GM12878 (cell line): ENCODE measurements at regions not wholly inside any gene's neighbourhood (a gene's known extent, or its start where the extent isn't known, plus 50 kb on each side); places are given as distances from the start of the nearest gene placed in this dataset.

Experiments used
- ATAC-seq: fragments of 200-7000 bp; cut with Tn5 transposase; 3 replicates; pipeline ENCODE4 v1.9.1; 2020; ENCODE audit warnings: mild to moderate bottlenecking, moderate library complexity
- BruUV-seq: library from RNA; stranded (reverse); fragments of 400-500 nt; replicated peaks from 2 replicates; lab custom pipeline; 2021; lab: Mats Ljungman, UMichigan
- CTCF ChIA-PET: fragments of 300-600 bp; sonication (Branson Sonifier 250); formaldehyde crosslinking; extraction: SDS; loops from one replicate; lab custom pipeline; 2021; ENCODE audit warnings: inconsistent platforms; lab: Yijun Ruan, JAX
- POLR2A ChIA-PET: fragments of 350-600 bp; formaldehyde crosslinking; extraction: SDS; loops from one replicate; lab custom pipeline; 2021; ENCODE audit warnings: inconsistent platforms; lab: Charles Lee
- RAD21 ChIA-PET: fragments of 300-600 bp; sonication (Branson Sonifier 250); formaldehyde crosslinking; loops from one replicate; lab custom pipeline; 2023; ENCODE audit warnings: antibody characterized with exemption; ENCODE audit not compliant: unreplicated experiment; lab: Charles Lee
- SMC1A ChIA-PET: fragments of 300-600 bp; sonication (Branson Sonifier 250); formaldehyde crosslinking; loops from one replicate; lab custom pipeline; 2023; ENCODE audit not compliant: unreplicated experiment, uncharacterized antibody; lab: Charles Lee
- DNase-seq: peaks from one replicate; pipeline ENCODE4 v3.0.0-alpha.2; 2011; ENCODE audit warnings: low read depth, low spot score
- FAIRE-seq: peaks from 3 replicates; lab custom pipeline; 2011; peaks lifted over from hg19 to GRCh38; lab: Jason Lieb, UNC
- H2AFZ ChIP-seq: 2 replicates; pipeline ENCODE4 v1.6.0; 2011; ENCODE audit warnings: low read depth, low read length, control low read depth; ENCODE audit not compliant: control insufficient read depth
- H3K27ac ChIP-seq: 2 replicates; pipeline ENCODE4 v1.5.1; 2011; ENCODE audit warnings: control low read depth; ENCODE audit not compliant: control insufficient read depth, insufficient read depth
- H3K27me3 ChIP-seq, 2 experiments: replicated peaks in 1 of 2; 2 replicates each; pipeline versions ENCODE4 v1.6.0 to v1.6.1; 2011; ENCODE audit warnings: low read length in 1 of 2; ENCODE audit not compliant: control insufficient read depth in 2 of 2, insufficient read depth in 2 of 2
- H3K36me3 ChIP-seq, 2 experiments: 2 replicates each; pipeline ENCODE4 v1.5.1; 2011; ENCODE audit warnings: low read length in 1 of 2; ENCODE audit not compliant: control insufficient read depth in 2 of 2, insufficient read depth in 2 of 2
- H3K4me1 ChIP-seq: 2 replicates; pipeline ENCODE4 v1.6.1; 2011; ENCODE audit warnings: mild to moderate bottlenecking, low read length, moderate library complexity, mixed read lengths; ENCODE audit not compliant: control insufficient read depth, insufficient read depth
- H3K4me2 ChIP-seq: 2 replicates; pipeline ENCODE4 v1.6.0; 2011; ENCODE audit warnings: control low read depth; ENCODE audit not compliant: control insufficient read depth, insufficient read depth
- H3K4me3 ChIP-seq: fragments of 200-600 bp; sonication (generic); 2 replicates; pipeline ENCODE4 v1.5.1; 2016
- H3K79me2 ChIP-seq: 2 replicates; pipeline ENCODE4 v1.6.0; 2011; ENCODE audit warnings: low read length; ENCODE audit not compliant: control insufficient read depth, insufficient read depth
- H3K9ac ChIP-seq: 2 replicates; pipeline ENCODE4 v1.8.0; 2011; ENCODE audit warnings: low read length, control low read depth, mixed read lengths; ENCODE audit not compliant: control insufficient read depth, insufficient read depth
- H3K9me3 ChIP-seq: replicated peaks from 3 replicates; pipeline ENCODE4 v1.5.1; 2011; ENCODE audit warnings: mild to moderate bottlenecking, low read length; ENCODE audit not compliant: control insufficient read depth, insufficient read depth
- H4K20me1 ChIP-seq: 2 replicates; pipeline ENCODE4 v1.6.0; 2011; ENCODE audit not compliant: control insufficient read depth, insufficient read depth
- BRCA1 ChIP-seq: IDR thresholded peaks from 2 replicates; pipeline ENCODE4 v1.6.1; 2011; ENCODE audit warnings: low read depth, low read length, improper control_type of control experiment
- CHD4 ChIP-seq: fragments of 200-600 bp; sonication (generic); IDR thresholded peaks from 2 replicates; pipeline ENCODE4 v1.6.1; 2016; ENCODE audit warnings: mild to moderate bottlenecking
- DPF2 ChIP-seq: fragments of 450-650 bp; IDR thresholded peaks from 2 replicates; pipeline ENCODE4 v1.6.1; 2017; ENCODE audit warnings: mild to moderate bottlenecking
- IKZF2 ChIP-seq, 2 experiments: fragments of 450-650 bp; IDR thresholded peaks; 2 replicates each; pipeline ENCODE4 v1.6.1; 2017; ENCODE audit warnings: mild to moderate bottlenecking in 2 of 2, moderate library complexity in 2 of 2
- MTA2 ChIP-seq: fragments of 450-650 bp; IDR thresholded peaks from 2 replicates; pipeline ENCODE4 v1.6.1; 2016; ENCODE audit warnings: low read depth, mild to moderate bottlenecking, moderate library complexity
- RAD51 ChIP-seq: fragments of 450-650 bp; IDR thresholded peaks from 2 replicates; pipeline ENCODE4 v1.6.1; 2016; ENCODE audit warnings: moderate library complexity, mild to moderate bottlenecking, inconsistent platforms
- RB1 ChIP-seq: fragments of 450-650 bp; formaldehyde crosslinking; IDR thresholded peaks from 2 replicates; pipeline ENCODE4 v1.6.1; 2017; ENCODE audit warnings: mild to moderate bottlenecking, borderline replicate concordance
- RUNX3 ChIP-seq: IDR thresholded peaks from 2 replicates; pipeline ENCODE4 v1.6.1; 2012; ENCODE audit warnings: low read length, inconsistent platforms
- SMC3 ChIP-seq: IDR thresholded peaks from 2 replicates; pipeline ENCODE4 v1.6.1; 2011; ENCODE audit warnings: low read length, improper control_type of control experiment, borderline replicate concordance
- ZNF207 ChIP-seq: fragments of 450-650 bp; IDR thresholded peaks from 2 replicates; pipeline ENCODE4 v1.6.1; 2014; ENCODE audit warnings: antibody characterized with exemption, mild to moderate bottlenecking, borderline replicate concordance
- ZNF622 ChIP-seq: fragments of 450-650 bp; IDR thresholded peaks from 2 replicates; pipeline ENCODE4 v1.6.1; 2017; ENCODE audit warnings: mild to moderate bottlenecking, inconsistent platforms
- WGBS: methylation state at CpG from one replicate; pipeline ENCODE4 v1.1.6; 2016; ENCODE audit warnings: low lambda C conversion rate; ENCODE audit not compliant: insufficient replicate concordance, insufficient coverage; ENCODE audit errors: missing lambda C conversion rate; 5-methylcytosine and 5-hydroxymethylcytosine counted together
- in situ Hi-C: fragments of 300-500 bp; cut with MboI; formaldehyde crosslinking; loops from 9 replicates; pipeline ENCODE4 v1.14.3; 2018; ENCODE audit warnings: mixed read lengths
- intact Hi-C: fragments of 100-400 bp; cut with micrococcal nuclease; formaldehyde crosslinking; loops from one replicate; pipeline ENCODE4 v1.14.2; 2022; ENCODE audit not compliant: unreplicated experiment
- TF ChIP-seq, protein P1 (sequence below): IDR thresholded peaks from 2 replicates; pipeline ENCODE4 v1.6.1; 2012; ENCODE audit warnings: low read depth, low read length, improper control_type of control experiment

GRCh38 chr21:35833991-35834390 lies 226.3 kb downstream of the SETD4 start:
- TF ChIP-seq BRCA1 (no peak), RAD51 (no peak), SMC3 (no peak)
- TF ChIP-seq, protein P1, sequence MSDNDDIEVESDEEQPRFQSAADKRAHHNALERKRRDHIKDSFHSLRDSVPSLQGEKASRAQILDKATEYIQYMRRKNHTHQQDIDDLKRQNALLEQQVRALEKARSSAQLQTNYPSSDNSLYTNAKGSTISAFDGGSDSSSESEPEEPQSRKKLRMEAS, result no peak
- no peak overlapping the region for H3K27ac ChIP-seq
- no peaks in the 10 kb centered on the region for H3K36me3 ChIP-seq
- CTCF ChIA-PET, result no interaction called here
- ATAC-seq (no peak), DNase-seq (no peak), FAIRE-seq (no peak)
- intact Hi-C loops (no loop called here), in situ Hi-C loops (no loop called here)
- H3K27me3 ChIP-seq, result no peaks in the 10 kb centered on the region
- H4K20me1 ChIP-seq, result no peaks in the 10 kb centered on the region
- H3K4me1 ChIP-seq, result no peaks in the 10 kb centered on the region
- no TSS peak for BruUV-seq
- H3K4me3 ChIP-seq, result no peak overlapping the region
- no peaks in the 10 kb centered on the region for H3K79me2 ChIP-seq
- 0% methylated on average over 1 of the region's 1 CpG for WGBS
- SMC1A ChIA-PET, result no interaction called here
- H3K4me2 ChIP-seq, result no peak overlapping the region
- H3K9ac ChIP-seq, result no peak overlapping the region
- POLR2A ChIA-PET, result interaction anchor here (0.6 kb wide), 1 partner anchor 475 kb away, joined by 3 read pairs; no protein-coding TSS in a partner anchor
- no peak overlapping the region for H2AFZ ChIP-seq
- RAD21 ChIA-PET, result no interaction called here
- no peaks in the 10 kb centered on the region; the same call in 2 of the 3 replicates for H3K9me3 ChIP-seq

DNA sequence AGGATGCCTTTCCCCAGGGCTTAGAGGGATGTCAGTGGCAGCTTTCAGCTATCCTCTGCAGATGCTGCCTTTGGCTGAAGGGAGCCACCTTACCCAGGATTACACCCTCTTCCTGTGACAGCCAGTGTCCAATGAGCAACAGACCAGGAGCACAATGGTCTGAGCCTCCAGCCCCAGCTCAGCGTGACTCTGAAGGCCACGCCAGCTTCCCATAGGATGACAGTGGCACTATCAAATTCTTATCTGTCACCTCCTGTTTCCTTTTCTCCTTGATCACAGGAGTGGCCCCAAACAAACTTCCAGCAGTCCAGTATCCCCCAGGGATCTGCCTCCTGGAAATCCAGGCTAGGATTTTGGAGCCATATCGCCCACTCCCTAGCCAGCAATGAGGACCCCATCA lies 226.9 kb downstream of the SETD4 start:
- H3K27ac ChIP-seq, result no peak overlapping the region
- no peaks in the 10 kb centered on the region for H3K36me3 ChIP-seq
- BruUV-seq, result no TSS peak
- H3K4me2 ChIP-seq, result no peak overlapping the region
- DNase-seq (no peak), FAIRE-seq (no peak), ATAC-seq (no peak)
- H2AFZ ChIP-seq, result no peak overlapping the region
- SMC1A ChIA-PET, result interaction anchor here (0.6 kb wide), 1 partner anchor 197 kb away, joined by 3 read pairs; no protein-coding TSS in a partner anchor
- TF ChIP-seq CHD4, result no peak
- no peak for TF ChIP-seq MTA2
- no peak for TF ChIP-seq DPF2
- no peak for TF ChIP-seq RB1
- TF ChIP-seq RUNX3, result no peak
- TF ChIP-seq IKZF2 (IDR thresholded peaks at IDR 0.05), result no peak
- no peak for TF ChIP-seq ZNF622
- TF ChIP-seq ZNF207, result no peak
- TF ChIP-seq, protein P1, result no peak
- H3K27me3 ChIP-seq, result no peaks in the 10 kb centered on the region
- no peaks in the 10 kb centered on the region; the same call in 2 of the 3 replicates for H3K9me3 ChIP-seq
- no peaks in the 10 kb centered on the region for H4K20me1 ChIP-seq
- no peaks in the 10 kb centered on the region for H3K79me2 ChIP-seq
- CTCF ChIA-PET, result no interaction called here
- H3K4me3 ChIP-seq, result no peak overlapping the region
- POLR2A ChIA-PET, result no interaction called here
- no peak overlapping the region for H3K9ac ChIP-seq
- WGBS, result 13% methylated on average over 3 of the region's 3 CpGs
- no peaks in the 10 kb centered on the region for H3K4me1 ChIP-seq
- RAD21 ChIA-PET, result no interaction called here
- intact Hi-C loops (no loop called here), in situ Hi-C loops (no loop called here)
